ENCODE measurements at regions not wholly inside any gene's neighbourhood (a gene's known extent, or its start where the extent isn't known, plus 50 kb on each side); places are given as distances from the start of the nearest gene placed in this dataset.

GRCh38 chr4:153989505-153989904 is 200.6 kb upstream of the SFRP2 start:
- DNase-seq (ENCODE audit: low read depth, low spot score), result no peak
- SMC1A ChIA-PET (ENCODE audit: uncharacterized antibody, unreplicated experiment), result no interaction called here
- CTCF ChIA-PET, result no interaction called here
- RAD21 ChIA-PET (ENCODE audit: unreplicated experiment), result no interaction called here
- Histone ChIP-seq H3K4me3 (no peak overlapping the region), H4K20me1 (ENCODE audit: control insufficient read depth, insufficient read depth) (no peaks in the 10 kb centered on the region), H3K27ac (ENCODE audit: control insufficient read depth, insufficient read depth) (no peak overlapping the region), H3K79me2 (ENCODE audit: control insufficient read depth, insufficient read depth, low read length) (no peaks in the 10 kb centered on the region), H3K9me3 (replicated peaks; ENCODE audit: control insufficient read depth, insufficient read depth, low read length) (no peaks in the 10 kb centered on the region), H3K4me1 (ENCODE audit: control insufficient read depth, insufficient read depth, low read length) (no peaks in the 10 kb centered on the region), H3K4me2 (ENCODE audit: control insufficient read depth, insufficient read depth) (no peak overlapping the region), H3K27me3 (replicated peaks in 1 of 2; ENCODE audit: control insufficient read depth in 2 of 2, insufficient read depth in 2 of 2, low read length in 1 of 2) (no peaks in the 10 kb centered on the region), H3K36me3 (ENCODE audit: control insufficient read depth in 2 of 2, insufficient read depth in 2 of 2, low read length in 1 of 2) (no peaks in the 10 kb centered on the region), H2AFZ (ENCODE audit: control insufficient read depth, low read depth, low read length) (no peak overlapping the region), H3K9ac (ENCODE audit: control insufficient read depth, insufficient read depth, low read length) (no peak overlapping the region)
- no TSS peak for BruUV-seq (replicated peaks)
- in situ Hi-C loops (cut with MboI), result no loop called here
- 33% methylated on average over 2 of the region's 2 CpGs for WGBS (ENCODE audit: insufficient coverage, insufficient replicate concordance, low lambda C conversion rate, missing lambda C conversion rate)
- no peak for TF ChIP-seq SIX5 (IDR thresholded peaks at IDR 0.05; ENCODE audit: low read depth, low read length, severe bottlenecking)
- no peak for TF ChIP-seq EZH2 (IDR thresholded peaks at IDR 0.05; ENCODE audit: borderline replicate concordance, control insufficient read depth, low read depth, low read length)
- no peak for TF ChIP-seq SMAD1 (IDR thresholded peaks at IDR 0.05; ENCODE audit: low read depth, partially characterized antibody)
- no peak for TF ChIP-seq NR2C1 (IDR thresholded peaks at IDR 0.05)
- intact Hi-C loops (cut with micrococcal nuclease; ENCODE audit: unreplicated experiment), result no loop called here
- FAIRE-seq, result no peak
- ATAC-seq, result no peak
- POLR2A ChIA-PET, result no interaction called here

GRCh38 chr4:153988492-153989363 is 199.8 kb upstream of the SFRP2 start:
- no peak overlapping the region for H3K4me2 ChIP-seq (ENCODE audit: control insufficient read depth, insufficient read depth)
- ATAC-seq, result no peak
- TF ChIP-seq ZNF592 (IDR thresholded peaks at IDR 0.05), result no peak
- TF ChIP-seq YBX1 (IDR thresholded peaks at IDR 0.05), result no peak
- no peak for TF ChIP-seq POU2F2 (IDR thresholded peaks at IDR 0.05; ENCODE audit: borderline replicate concordance, low read depth, low read length)
- no peak for TF ChIP-seq PAX5 (IDR thresholded peaks at IDR 0.05; ENCODE audit: borderline replicate concordance, low read depth, low read length)
- no peak for TF ChIP-seq RELB (IDR thresholded peaks at IDR 0.05; ENCODE audit: low read depth)
- TF ChIP-seq BACH1 (IDR thresholded peaks at IDR 0.05; ENCODE audit: borderline replicate concordance), result no peak
- no peak for TF ChIP-seq SIN3A (IDR thresholded peaks at IDR 0.05; ENCODE audit: low read depth, low read length)

More at GRCh38 chr4:153988492-153989363, 199.8 kb upstream of the SFRP2 start:
- no peak overlapping the region for H3K27ac ChIP-seq (ENCODE audit: control insufficient read depth, insufficient read depth)
- no TSS peak for BruUV-seq (replicated peaks)
- no peak overlapping the region for H3K4me3 ChIP-seq
- in situ Hi-C loops (cut with MboI), result no loop called here
- H3K27me3 ChIP-seq (replicated peaks in 1 of 2; ENCODE audit: control insufficient read depth in 2 of 2, insufficient read depth in 2 of 2, low read length in 1 of 2), result no peaks in the 10 kb centered on the region
- H3K79me2 ChIP-seq (ENCODE audit: control insufficient read depth, insufficient read depth, low read length), result no peaks in the 10 kb centered on the region
- ChIA-PET POLR2A (no interaction called here), SMC1A (ENCODE audit: uncharacterized antibody, unreplicated experiment) (interaction anchor here (0.7 kb wide), 1 partner anchor 261 kb away, joined by 3 read pairs; no protein-coding TSS in a partner anchor), CTCF (no interaction called here), RAD21 (ENCODE audit: unreplicated experiment) (no interaction called here)
- H4K20me1 ChIP-seq (ENCODE audit: control insufficient read depth, insufficient read depth), result no peaks in the 10 kb centered on the region
- FAIRE-seq (no peak), DNase-seq (ENCODE audit: low read depth, low spot score) (no peak)
- 40% methylated on average over 9 of the region's 9 CpGs for WGBS (ENCODE audit: insufficient coverage, insufficient replicate concordance, low lambda C conversion rate, missing lambda C conversion rate)
- no peak overlapping the region for H2AFZ ChIP-seq (ENCODE audit: control insufficient read depth, low read depth, low read length)
- no peak overlapping the region for H3K9ac ChIP-seq (ENCODE audit: control insufficient read depth, insufficient read depth, low read length)
- no peaks in the 10 kb centered on the region for H3K4me1 ChIP-seq (ENCODE audit: control insufficient read depth, insufficient read depth, low read length)
- no peaks in the 10 kb centered on the region for H3K9me3 ChIP-seq (replicated peaks; ENCODE audit: control insufficient read depth, insufficient read depth, low read length)
- intact Hi-C loops (cut with micrococcal nuclease; ENCODE audit: unreplicated experiment), result no loop called here
- no peaks in the 10 kb centered on the region for H3K36me3 ChIP-seq (ENCODE audit: control insufficient read depth in 2 of 2, insufficient read depth in 2 of 2, low read length in 1 of 2)
